HepG2 (cell line): ENCODE measurements at regions not wholly inside any gene's neighbourhood (a gene's known extent, or its start where the extent isn't known, plus 50 kb on each side); places are given as distances from the start of the nearest gene placed in this dataset.
A peak's percentile ranks its signal among the peaks of the same experiment; 100 is the strongest.

Experiments used
- ATRX ChIP-seq: sonication (generic); formaldehyde crosslinking; IDR thresholded peaks from 2 replicates; pipeline ENCODE4 v1.4.0; 2020; ENCODE audit warnings: missing genetic modification reagents, borderline replicate concordance
- BRD4 ChIP-seq: sonication (generic); formaldehyde crosslinking; IDR thresholded peaks from 2 replicates; pipeline ENCODE4 v1.4.0; 2020; ENCODE audit warnings: missing genetic modification reagents
- DMAP1 ChIP-seq: IDR thresholded peaks from 2 replicates; pipeline ENCODE4 v1.6.1; 2016
- EED ChIP-seq: sonication (generic); formaldehyde crosslinking; IDR thresholded peaks from 2 replicates; pipeline ENCODE4 v1.5.0; 2020; ENCODE audit warnings: mild to moderate bottlenecking, missing genetic modification reagents
- ISL2 ChIP-seq: sonication (generic); formaldehyde crosslinking; IDR thresholded peaks from 2 replicates; pipeline ENCODE4 v1.5.0; 2020; ENCODE audit warnings: missing genetic modification reagents
- MIXL1 ChIP-seq: IDR thresholded peaks from 2 replicates; pipeline ENCODE4 v1.6.1; 2016
- NFE2L1 ChIP-seq: sonication (generic); formaldehyde crosslinking; IDR thresholded peaks from 2 replicates; pipeline ENCODE4 v1.4.0; 2020; ENCODE audit warnings: missing genetic modification reagents, mild to moderate bottlenecking, borderline replicate concordance
- SMAD1 ChIP-seq: sonication (generic); formaldehyde crosslinking; IDR thresholded peaks from 2 replicates; pipeline ENCODE4 v1.4.0; 2020; ENCODE audit warnings: missing genetic modification reagents, low read depth, mild to moderate bottlenecking, borderline replicate concordance
- TCF7L2 ChIP-seq: IDR thresholded peaks from 2 replicates; pipeline ENCODE4 v1.6.1; 2011; ENCODE audit warnings: mild to moderate bottlenecking, low read depth, low read length, moderate library complexity
- TOE1 ChIP-seq: sonication (generic); formaldehyde crosslinking; IDR thresholded peaks from 2 replicates; pipeline ENCODE4 v1.4.0; 2020; ENCODE audit warnings: mild to moderate bottlenecking, missing genetic modification reagents
- ZNF136 ChIP-seq: sonication (generic); formaldehyde crosslinking; IDR thresholded peaks from 2 replicates; pipeline ENCODE4 v1.8.1; 2022; ENCODE audit warnings: low read depth, mild to moderate bottlenecking, moderate library complexity, missing genetic modification reagents
- ZNF143 ChIP-seq: sonication (generic); formaldehyde crosslinking; IDR thresholded peaks from 2 replicates; pipeline ENCODE4 v1.4.0; 2020; ENCODE audit warnings: missing genetic modification reagents
- ZNF317 ChIP-seq: sonication (generic); formaldehyde crosslinking; IDR thresholded peaks from 2 replicates; pipeline ENCODE4 v1.5.0; 2020; ENCODE audit warnings: mild to moderate bottlenecking, missing genetic modification reagents
- ZNF326 ChIP-seq: sonication (generic); formaldehyde crosslinking; IDR thresholded peaks from 2 replicates; pipeline ENCODE4 v1.4.0; 2020; ENCODE audit warnings: missing genetic modification reagents, borderline replicate concordance
- ZNF547 ChIP-seq: sonication (generic); formaldehyde crosslinking; IDR thresholded peaks from 2 replicates; pipeline ENCODE4 v1.5.1; 2020; ENCODE audit warnings: mild to moderate bottlenecking, missing genetic modification reagents
- ZNF562 ChIP-seq: sonication (generic); formaldehyde crosslinking; IDR thresholded peaks from 2 replicates; pipeline ENCODE4 v1.8.0; 2022; ENCODE audit warnings: missing genetic modification reagents, borderline replicate concordance
- TF ChIP-seq, protein P1 (sequence below): sonication (generic); formaldehyde crosslinking; IDR thresholded peaks from 2 replicates; pipeline ENCODE4 v1.5.1; 2020; ENCODE audit warnings: missing genetic modification reagents, mild to moderate bottlenecking, borderline replicate concordance
- TF ChIP-seq, protein P2 (sequence below): sonication (generic); formaldehyde crosslinking; IDR thresholded peaks from 2 replicates; pipeline ENCODE4 v1.8.0; 2022; ENCODE audit warnings: missing genetic modification reagents, mild to moderate bottlenecking, inconsistent platforms, borderline replicate concordance

DNA sequence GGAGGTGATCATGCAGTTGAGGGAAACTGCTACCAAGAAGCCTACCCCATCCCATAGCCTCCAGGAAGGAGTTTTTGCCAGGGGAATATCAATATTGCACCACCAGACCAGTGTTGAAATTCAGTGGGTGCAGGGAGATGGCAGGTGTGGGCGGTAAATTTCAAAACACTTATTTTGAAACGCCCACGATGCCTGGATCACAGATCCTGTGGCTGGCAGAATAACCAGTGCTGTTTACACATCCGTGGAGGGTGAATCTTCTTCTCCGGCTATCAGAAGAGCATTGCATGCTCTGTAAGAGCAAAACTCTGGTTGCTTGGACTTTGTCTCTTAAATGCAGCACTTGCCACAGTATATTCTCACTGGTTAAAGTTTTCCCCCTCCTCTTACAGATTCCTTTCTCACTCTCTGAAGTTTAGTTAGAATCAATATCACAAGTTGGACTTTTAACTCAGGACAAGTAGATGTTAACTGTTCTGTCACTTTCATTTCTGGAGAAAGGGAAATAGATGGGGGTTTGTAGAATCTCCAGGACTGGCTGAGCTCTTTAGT lies 70.5 kb upstream of the ZCCHC2 start (continued):
- TF ChIP-seq ISL2 (CRISPR knock-in tag) (peak; percentile 95), BRD4 (CRISPR knock-in tag) (peak; percentile 68; the same call in 1 of the 2 replicates), TCF7L2 (peak; percentile 84), ZNF136 (0 out of 2 replicates have a peak, but pooled peaks have one; percentile 68), NFE2L1 (no peak), ZNF143 (CRISPR knock-in tag) (0 out of 2 replicates have a peak, but pooled peaks have one; percentile 30), ZNF562 (CRISPR knock-in tag) (0 out of 2 replicates have a peak, but pooled peaks have one; percentile 58), MIXL1 (CRISPR knock-in tag) (peak; percentile 87; the same call in 1 of the 2 replicates), ATRX (CRISPR knock-in tag) (no peak), TOE1 (CRISPR knock-in tag) (0 out of 2 replicates have a peak, but pooled peaks have one; percentile 70), EED (CRISPR knock-in tag) (no peak), SMAD1 (no peak), ZNF317 (CRISPR knock-in tag) (0 out of 2 replicates have a peak, but pooled peaks have one; percentile 46), DMAP1 (0 out of 2 replicates have a peak, but pooled peaks have one; percentile 43), ZNF547 (CRISPR knock-in tag) (no peak; the same call in 1 of the 2 replicates), ZNF326 (CRISPR knock-in tag) (no peak)
- TF ChIP-seq, protein P1, sequence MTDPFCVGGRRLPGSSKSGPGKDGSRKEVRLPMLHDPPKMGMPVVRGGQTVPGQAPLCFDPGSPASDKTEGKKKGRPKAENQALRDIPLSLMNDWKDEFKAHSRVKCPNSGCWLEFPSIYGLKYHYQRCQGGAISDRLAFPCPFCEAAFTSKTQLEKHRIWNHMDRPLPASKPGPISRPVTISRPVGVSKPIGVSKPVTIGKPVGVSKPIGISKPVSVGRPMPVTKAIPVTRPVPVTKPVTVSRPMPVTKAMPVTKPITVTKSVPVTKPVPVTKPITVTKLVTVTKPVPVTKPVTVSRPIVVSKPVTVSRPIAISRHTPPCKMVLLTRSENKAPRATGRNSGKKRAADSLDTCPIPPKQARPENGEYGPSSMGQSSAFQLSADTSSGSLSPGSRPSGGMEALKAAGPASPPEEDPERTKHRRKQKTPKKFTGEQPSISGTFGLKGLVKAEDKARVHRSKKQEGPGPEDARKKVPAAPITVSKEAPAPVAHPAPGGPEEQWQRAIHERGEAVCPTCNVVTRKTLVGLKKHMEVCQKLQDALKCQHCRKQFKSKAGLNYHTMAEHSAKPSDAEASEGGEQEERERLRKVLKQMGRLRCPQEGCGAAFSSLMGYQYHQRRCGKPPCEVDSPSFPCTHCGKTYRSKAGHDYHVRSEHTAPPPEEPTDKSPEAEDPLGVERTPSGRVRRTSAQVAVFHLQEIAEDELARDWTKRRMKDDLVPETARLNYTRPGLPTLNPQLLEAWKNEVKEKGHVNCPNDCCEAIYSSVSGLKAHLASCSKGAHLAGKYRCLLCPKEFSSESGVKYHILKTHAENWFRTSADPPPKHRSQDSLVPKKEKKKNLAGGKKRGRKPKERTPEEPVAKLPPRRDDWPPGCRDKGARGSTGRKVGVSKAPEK (CRISPR knock-in tag), result peak; percentile 42; the same call in 1 of the 2 replicates
- TF ChIP-seq, protein P2, sequence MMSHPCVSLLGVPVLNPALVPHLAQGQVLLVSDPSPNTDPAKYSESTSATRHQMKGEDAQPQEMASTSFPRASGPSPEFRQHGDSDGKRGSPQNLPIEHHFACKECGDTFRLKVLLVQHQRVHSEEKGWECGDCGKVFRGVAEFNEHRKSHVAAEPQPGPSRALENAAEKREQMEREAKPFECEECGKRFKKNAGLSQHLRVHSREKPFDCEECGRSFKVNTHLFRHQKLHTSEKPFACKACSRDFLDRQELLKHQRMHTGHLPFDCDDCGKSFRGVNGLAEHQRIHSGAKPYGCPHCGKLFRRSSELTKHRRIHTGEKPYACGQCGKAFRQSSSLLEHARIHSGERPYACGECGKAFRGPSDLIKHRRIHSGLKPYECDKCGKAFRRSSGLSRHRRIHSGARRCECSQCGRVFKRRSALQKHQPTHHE (CRISPR knock-in tag), result peak; percentile 48; the same call in 1 of the 2 replicates
